PC-3 (cell line): ENCODE measurements at regions not wholly inside any gene's neighbourhood (a gene's known extent, or its start where the extent isn't known, plus 50 kb on each side); places are given as distances from the start of the nearest gene placed in this dataset.

Experiments
- ATAC-seq: fragments of 200-7000 bp; cut with Tn5 transposase; 2 replicates; pipeline ENCODE4 v1.9.1; 2020; ENCODE audit warnings: mild to moderate bottlenecking, moderate library complexity
- BruUV-seq: library from RNA; stranded (reverse); fragments of 400-500 nt; replicated peaks from 2 replicates; lab custom pipeline; 2021; lab: Mats Ljungman, UMichigan
- CTCF ChIA-PET: fragments of 300-600 bp; sonication (Branson Sonifier 250); formaldehyde crosslinking; loops from one replicate; lab custom pipeline; 2022; ENCODE audit warnings: antibody characterized with exemption; lab: Charles Lee
- POLR2A ChIA-PET: fragments of 300-600 bp; sonication (Branson Sonifier 250); formaldehyde crosslinking; loops from one replicate; lab custom pipeline; 2022; ENCODE audit warnings: antibody characterized with exemption; ENCODE audit not compliant: unreplicated experiment; lab: Charles Lee
- DNase-seq: peaks from one replicate; pipeline ENCODE4 v3.0.0-alpha.2; 2015
- H2AFZ ChIP-seq: fragments of 300-600 bp; sonication (generic); 2 replicates; pipeline ENCODE4 v1.6.0; 2016; ENCODE audit warnings: antibody characterized with exemption, low read length
- H3F3A ChIP-seq: fragments of 300-600 bp; sonication (generic); one replicate; pipeline ENCODE4 v1.6.0; 2017; ENCODE audit warnings: antibody characterized with exemption, low read length, control low read depth, mild to moderate bottlenecking; ENCODE audit not compliant: unreplicated experiment
- H3K27ac ChIP-seq: fragments of 300-600 bp; sonication (generic); 2 replicates; pipeline ENCODE4 v1.5.1; 2016; ENCODE audit warnings: mild to moderate bottlenecking, low read length
- H3K27me3 ChIP-seq: fragments of 300-600 bp; sonication (generic); 2 replicates; pipeline ENCODE4 v1.6.1; 2016; ENCODE audit warnings: low read length, mixed read lengths
- H3K36me3 ChIP-seq: fragments of 300-600 bp; sonication (generic); 2 replicates; pipeline ENCODE4 v1.6.1; 2016; ENCODE audit warnings: low read depth, mixed run types, low read length, mixed read lengths
- H3K4me1 ChIP-seq: fragments of 300-600 bp; sonication (generic); 2 replicates; pipeline ENCODE4 v1.5.1; 2016; ENCODE audit warnings: low read length; ENCODE audit not compliant: insufficient read depth
- H3K4me2 ChIP-seq: fragments of 300-600 bp; sonication (generic); 2 replicates; pipeline ENCODE4 v1.6.0; 2016; ENCODE audit warnings: low read length
- H3K4me3 ChIP-seq: fragments of 300-600 bp; sonication (generic); 2 replicates; pipeline ENCODE4 v1.5.1; 2016; ENCODE audit warnings: mild to moderate bottlenecking, low read length, mixed read lengths
- H3K79me2 ChIP-seq: fragments of 300-600 bp; sonication (generic); 2 replicates; pipeline ENCODE4 v1.6.1; 2017; ENCODE audit warnings: low read length, mixed read lengths
- H3K9ac ChIP-seq: fragments of 300-600 bp; sonication (generic); 2 replicates; pipeline ENCODE4 v1.6.0; 2016; ENCODE audit warnings: mild to moderate bottlenecking, low read length
- H3K9me2 ChIP-seq: fragments of 300-600 bp; sonication (generic); replicated peaks from 2 replicates; pipeline ENCODE4 v1.6.1; 2016; ENCODE audit warnings: mixed run types, low read length, mixed read lengths
- H3K9me3 ChIP-seq: fragments of 300-600 bp; sonication (generic); 2 replicates; pipeline ENCODE4 v1.6.1; 2016; ENCODE audit warnings: low read length, mixed read lengths
- H4K20me1 ChIP-seq: fragments of 300-600 bp; sonication (generic); 2 replicates; pipeline ENCODE4 v1.6.1; 2016; ENCODE audit warnings: low read length, mixed read lengths
- EZH2 ChIP-seq: fragments of 300-600 bp; sonication (generic); IDR thresholded peaks from one replicate; pipeline ENCODE4 v1.6.1; 2017; ENCODE audit warnings: antibody characterized with exemption, mild to moderate bottlenecking, low read length; ENCODE audit not compliant: unreplicated experiment
- EZH2phosphoT487 ChIP-seq: fragments of 300-600 bp; sonication (generic); IDR thresholded peaks from 2 replicates; pipeline ENCODE4 v1.6.1; 2018; ENCODE audit warnings: mild to moderate bottlenecking, antibody characterized with exemption, low read length, borderline replicate concordance
- intact Hi-C: fragments of 100-400 bp; cut with micrococcal nuclease; formaldehyde crosslinking; loops from 2 replicates; pipeline ENCODE4 v1.9.0; 2023
- TF ChIP-seq, protein P1 (sequence below): fragments of 300-600 bp; sonication (generic); conservative IDR thresholded peaks from 2 replicates; pipeline ENCODE4 v1.5.1; 2017; ENCODE audit warnings: antibody characterized with exemption, low read depth, mild to moderate bottlenecking, low read length

DNA sequence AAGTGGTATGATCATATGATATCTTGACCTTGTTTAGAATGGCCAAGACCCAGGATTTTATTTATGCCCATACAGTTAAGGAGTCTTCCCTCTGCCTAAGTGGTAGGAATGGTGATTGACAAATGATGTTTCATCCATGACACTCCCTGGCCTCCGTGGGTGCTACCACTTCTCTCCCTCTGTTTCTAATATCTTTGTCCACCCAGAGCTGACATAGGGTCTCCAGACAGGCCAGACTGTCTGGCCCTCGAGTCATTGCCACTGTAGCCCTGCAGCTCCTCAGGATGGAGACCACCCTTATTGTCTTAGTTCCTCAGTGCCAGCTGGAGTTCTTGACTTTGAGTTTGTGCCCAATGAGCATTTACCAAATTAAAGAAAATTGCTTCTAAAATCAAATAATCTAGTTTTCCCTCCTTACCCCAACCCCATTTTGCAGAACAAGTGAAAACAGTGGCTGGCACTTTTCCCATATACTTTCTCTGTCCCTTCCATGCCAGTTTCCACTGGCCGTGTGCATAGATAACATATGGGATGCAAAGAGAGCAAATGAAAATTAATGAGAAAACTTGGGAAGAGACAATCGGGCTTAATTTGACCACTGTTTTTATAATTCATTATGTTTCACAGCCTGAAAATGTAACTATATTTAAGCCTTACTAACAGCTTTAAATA lies 235.7 kb downstream of the NSG2 start:
- Histone ChIP-seq H4K20me1 (no peaks in the 10 kb centered on the region), H3K4me1 (no peaks in the 10 kb centered on the region), H3K36me3 (no peaks in the 10 kb centered on the region), H3K9me2 (no peaks in the 10 kb centered on the region), H3K27ac (no peak overlapping the region), H3K4me3 (no peak overlapping the region), H3K27me3 (peaks cover 78% of the 10 kb centered on the region), H3F3A (no peaks in the 10 kb centered on the region), H3K9me3 (no peaks in the 10 kb centered on the region), H3K9ac (no peak overlapping the region), H3K4me2 (no peak overlapping the region), H2AFZ (no peak overlapping the region), H3K79me2 (no peaks in the 10 kb centered on the region)
- ATAC-seq = no peak
- BruUV-seq = no TSS peak
- ChIA-PET CTCF (no interaction called here), POLR2A (no interaction called here)
- intact Hi-C loops = no loop called here
- TF ChIP-seq, protein P1, sequence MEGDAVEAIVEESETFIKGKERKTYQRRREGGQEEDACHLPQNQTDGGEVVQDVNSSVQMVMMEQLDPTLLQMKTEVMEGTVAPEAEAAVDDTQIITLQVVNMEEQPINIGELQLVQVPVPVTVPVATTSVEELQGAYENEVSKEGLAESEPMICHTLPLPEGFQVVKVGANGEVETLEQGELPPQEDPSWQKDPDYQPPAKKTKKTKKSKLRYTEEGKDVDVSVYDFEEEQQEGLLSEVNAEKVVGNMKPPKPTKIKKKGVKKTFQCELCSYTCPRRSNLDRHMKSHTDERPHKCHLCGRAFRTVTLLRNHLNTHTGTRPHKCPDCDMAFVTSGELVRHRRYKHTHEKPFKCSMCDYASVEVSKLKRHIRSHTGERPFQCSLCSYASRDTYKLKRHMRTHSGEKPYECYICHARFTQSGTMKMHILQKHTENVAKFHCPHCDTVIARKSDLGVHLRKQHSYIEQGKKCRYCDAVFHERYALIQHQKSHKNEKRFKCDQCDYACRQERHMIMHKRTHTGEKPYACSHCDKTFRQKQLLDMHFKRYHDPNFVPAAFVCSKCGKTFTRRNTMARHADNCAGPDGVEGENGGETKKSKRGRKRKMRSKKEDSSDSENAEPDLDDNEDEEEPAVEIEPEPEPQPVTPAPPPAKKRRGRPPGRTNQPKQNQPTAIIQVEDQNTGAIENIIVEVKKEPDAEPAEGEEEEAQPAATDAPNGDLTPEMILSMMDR = no peak
- DNase-seq = no peak

DNA sequence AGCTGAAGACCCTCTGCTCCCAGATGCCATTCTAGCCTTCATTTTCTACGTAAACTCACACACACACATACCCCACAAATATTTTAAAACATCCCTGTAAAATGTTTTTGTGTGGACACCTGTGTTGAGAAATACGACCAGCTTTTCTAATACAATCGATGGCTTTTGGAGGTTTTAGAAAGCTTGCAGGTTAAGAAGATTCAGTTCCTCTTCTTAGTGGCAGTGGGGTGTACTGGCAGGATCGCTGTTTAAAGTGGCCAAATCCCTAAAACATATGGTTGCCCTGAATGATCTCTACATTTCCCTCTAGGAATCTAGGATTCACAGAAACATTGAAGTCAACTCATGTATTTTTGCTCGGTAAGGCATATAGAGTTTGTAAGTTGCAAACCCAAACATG lies 236.3 kb downstream of the NSG2 start:
- Histone ChIP-seq H3K27ac (no peak overlapping the region), H3K4me3 (no peak overlapping the region), H3K36me3 (no peaks in the 10 kb centered on the region), H3K9me2 (no peaks in the 10 kb centered on the region), H3K9ac (no peak overlapping the region), H4K20me1 (no peaks in the 10 kb centered on the region), H3K4me1 (no peaks in the 10 kb centered on the region), H3F3A (no peaks in the 10 kb centered on the region), H2AFZ (no peak overlapping the region), H3K9me3 (no peaks in the 10 kb centered on the region), H3K79me2 (no peaks in the 10 kb centered on the region), H3K4me2 (no peak overlapping the region), H3K27me3 (peaks cover 75% of the 10 kb centered on the region)
- no TSS peak for BruUV-seq
- TF ChIP-seq EZH2 = no peak
- TF ChIP-seq, protein P1 = no peak
- no peak for TF ChIP-seq EZH2phosphoT487
- CTCF ChIA-PET = no interaction called here
- intact Hi-C loops = no loop called here
- DNase-seq = no peak
- ATAC-seq = no peak
- POLR2A ChIA-PET = no interaction called here

DNA sequence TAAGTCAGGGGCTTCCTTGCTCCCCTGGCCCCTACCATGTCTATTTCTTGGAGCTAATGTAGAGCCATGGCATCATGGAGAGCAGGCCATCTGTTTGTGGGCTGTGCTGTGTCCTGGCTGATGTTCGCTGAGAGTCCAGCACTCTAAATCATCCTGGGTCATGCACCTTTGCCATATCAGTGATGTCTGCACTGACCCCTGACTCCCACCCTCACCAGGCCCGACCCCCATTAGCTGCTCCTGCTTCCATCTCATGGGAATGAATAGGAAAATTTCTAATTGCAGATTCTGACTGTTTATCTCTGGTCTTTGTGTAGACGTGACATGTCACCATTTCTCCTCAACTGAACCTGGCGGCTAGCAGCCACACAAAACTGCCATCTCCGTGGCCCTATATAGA lies 236.9 kb downstream of the NSG2 start:
- H3K27me3 ChIP-seq = peaks cover 72% of the 10 kb centered on the region
- no peaks in the 10 kb centered on the region for H3K9me2 ChIP-seq
- no peak overlapping the region for H3K27ac ChIP-seq
- TF ChIP-seq EZH2phosphoT487 (no peak), EZH2 (no peak)
- TF ChIP-seq, protein P1 = no peak
- no peak overlapping the region for H3K4me2 ChIP-seq
- no peak overlapping the region for H3K9ac ChIP-seq
- H3K36me3 ChIP-seq = no peaks in the 10 kb centered on the region
- intact Hi-C loops = no loop called here
- no peak overlapping the region for H3K4me3 ChIP-seq
- ChIA-PET CTCF (no interaction called here), POLR2A (no interaction called here)
- H3K4me1 ChIP-seq = no peaks in the 10 kb centered on the region
- H3F3A ChIP-seq = no peaks in the 10 kb centered on the region
- ATAC-seq (no peak), DNase-seq (no peak)
- H4K20me1 ChIP-seq = no peaks in the 10 kb centered on the region
- no peaks in the 10 kb centered on the region for H3K79me2 ChIP-seq
- no peak overlapping the region for H2AFZ ChIP-seq
- no TSS peak for BruUV-seq
- H3K9me3 ChIP-seq = no peaks in the 10 kb centered on the region
